Astrocyte (in vitro differentiated cells and primary cell): ENCODE measurements at regions not wholly inside any gene's neighbourhood (a gene's known extent, or its start where the extent isn't known, plus 50 kb on each side); places are given as distances from the start of the nearest gene placed in this dataset.

ENCODE experiments used
- EZH2 ChIP-seq: IDR thresholded peaks from 2 replicates; pipeline ENCODE4 v1.6.1; 2012; ENCODE audit warnings: mild to moderate bottlenecking, low read length, inconsistent platforms; ENCODE audit not compliant: insufficient read depth
- TF ChIP-seq, protein P1 (sequence below): IDR thresholded peaks from 2 replicates; pipeline ENCODE4 v1.5.1; 2011; ENCODE audit warnings: low read depth, mild to moderate bottlenecking, inconsistent platforms, low read length, moderate library complexity; ENCODE audit not compliant: insufficient read depth

DNA sequence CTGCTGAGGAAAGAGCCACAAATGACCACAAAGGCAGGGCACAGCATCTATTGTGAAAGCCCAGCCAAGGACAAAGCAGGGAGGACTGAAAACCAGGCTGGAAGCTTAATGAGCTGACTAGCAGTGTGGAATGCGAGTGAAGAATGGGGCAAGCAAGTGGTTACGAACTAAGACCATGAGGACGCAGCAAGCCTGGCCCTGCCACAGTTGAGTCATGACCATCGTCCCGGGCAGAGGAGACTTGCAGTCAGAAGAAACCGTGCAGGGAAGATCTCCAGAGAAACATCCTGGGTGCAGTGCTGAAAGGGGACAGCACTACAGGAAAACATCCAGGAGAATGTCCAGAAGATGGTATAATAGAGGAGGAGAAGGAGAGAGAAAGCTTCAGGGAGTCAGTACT lies 120.5 kb upstream of the GYPC start:
- TF ChIP-seq, protein P1, sequence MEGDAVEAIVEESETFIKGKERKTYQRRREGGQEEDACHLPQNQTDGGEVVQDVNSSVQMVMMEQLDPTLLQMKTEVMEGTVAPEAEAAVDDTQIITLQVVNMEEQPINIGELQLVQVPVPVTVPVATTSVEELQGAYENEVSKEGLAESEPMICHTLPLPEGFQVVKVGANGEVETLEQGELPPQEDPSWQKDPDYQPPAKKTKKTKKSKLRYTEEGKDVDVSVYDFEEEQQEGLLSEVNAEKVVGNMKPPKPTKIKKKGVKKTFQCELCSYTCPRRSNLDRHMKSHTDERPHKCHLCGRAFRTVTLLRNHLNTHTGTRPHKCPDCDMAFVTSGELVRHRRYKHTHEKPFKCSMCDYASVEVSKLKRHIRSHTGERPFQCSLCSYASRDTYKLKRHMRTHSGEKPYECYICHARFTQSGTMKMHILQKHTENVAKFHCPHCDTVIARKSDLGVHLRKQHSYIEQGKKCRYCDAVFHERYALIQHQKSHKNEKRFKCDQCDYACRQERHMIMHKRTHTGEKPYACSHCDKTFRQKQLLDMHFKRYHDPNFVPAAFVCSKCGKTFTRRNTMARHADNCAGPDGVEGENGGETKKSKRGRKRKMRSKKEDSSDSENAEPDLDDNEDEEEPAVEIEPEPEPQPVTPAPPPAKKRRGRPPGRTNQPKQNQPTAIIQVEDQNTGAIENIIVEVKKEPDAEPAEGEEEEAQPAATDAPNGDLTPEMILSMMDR = no peak
- TF ChIP-seq EZH2 = no peak
